ENCODE measurements at regions not wholly inside any gene's neighbourhood (a gene's known extent, or its start where the extent isn't known, plus 50 kb on each side); places are given as distances from the start of the nearest gene placed in this dataset.
"Not testable (repeated sequence)": the region's sequence is repeated elsewhere in the genome, so short reads cannot be mapped to it uniquely, and the experiment has no call there.

GRCh38 chrX:80508083-80508482, 87.8 kb downstream of the TENT5D start:
- not testable (repeated sequence) for DNase-seq

- no peak for DNase-seq
These were observed 91.9 kb downstream of the TENT5D start for GRCh38 chrX:80511969-80512760.

GRCh38 chrX:80512924-80513323, 92.7 kb downstream of the TENT5D start:
- DNase-seq: no peak

- no peak for DNase-seq
These were observed 93.4 kb downstream of the TENT5D start for GRCh38 chrX:80513625-80514024.

- DNase-seq: no peak
These were observed 116.8 kb downstream of the TENT5D start for GRCh38 chrX:80537096-80537495.

- peak in 1 of 5 experiments; percentile 1 for DNase-seq
These were observed 130.5 kb downstream of the TENT5D start for GRCh38 chrX:80550722-80551121.

GRCh38 chrX:80556148-80556547, 135.9 kb downstream of the TENT5D start:
- no peak for DNase-seq

GRCh38 chrX:80572636-80573035, 152.4 kb downstream of the TENT5D start:
- no peak for DNase-seq

GRCh38 chrX:80573275-80573674, 153.0 kb downstream of the TENT5D start:
- DNase-seq: no peak

- not testable (repeated sequence) for DNase-seq
These were observed 154.3 kb downstream of the TENT5D start for GRCh38 chrX:80574486-80575086.

- no peak for DNase-seq
These were observed 156.0 kb downstream of the TENT5D start for GRCh38 chrX:80576267-80576666.

GRCh38 chrX:80576806-80577533, 156.7 kb downstream of the TENT5D start:
- DNase-seq: no peak

GRCh38 chrX:80578517-80579105, 158.4 kb downstream of the TENT5D start:
- DNase-seq: no peak

GRCh38 chrX:80590992-80591391, 170.7 kb downstream of the TENT5D start:
- not testable (repeated sequence) for DNase-seq

- no peak for DNase-seq
These were observed 182.0 kb downstream of the TENT5D start for GRCh38 chrX:80602036-80602860.
